Aorta (tissue), 5 donors: ENCODE measurements at regions not wholly inside any gene's neighbourhood (a gene's known extent, or its start where the extent isn't known, plus 50 kb on each side); places are given as distances from the start of the nearest gene placed in this dataset.
"Not testable (repeated sequence)": the region's sequence is repeated elsewhere in the genome, so short reads cannot be mapped to it uniquely, and the experiment has no call there.

ENCODE experiments used
- ATAC-seq: fragments of 200-7000 bp; cut with Tn5 transposase; one replicate; pipeline ENCODE4 v1.9.1; 2022; ENCODE audit warnings: moderate library complexity; ENCODE audit not compliant: low FRiP score
- DNase-seq, 2 donors: peaks; one replicate each; pipeline ENCODE4 v3.0.0-alpha.2; 2020
- H3K27ac ChIP-seq, 2 donors: one replicate each; pipeline ENCODE4 v1.5.1; 2013; ENCODE audit warnings: low read length in 2 of 2, mild to moderate bottlenecking in 2 of 2, moderate library complexity in 2 of 2, control low read depth in 1 of 2, inconsistent platforms in 1 of 2, low read depth in 1 of 2
- H3K27me3 ChIP-seq, 2 donors: one replicate each; pipeline ENCODE4 v1.6.1; 2013; ENCODE audit warnings: control low read depth in 1 of 2, low read length in 1 of 2, mild to moderate bottlenecking in 1 of 2, moderate library complexity in 1 of 2; ENCODE audit not compliant: insufficient read depth in 2 of 2, control insufficient read depth in 1 of 2
- H3K36me3 ChIP-seq, 2 donors: one replicate each; pipeline ENCODE4 v1.6.1; 2013; ENCODE audit warnings: control low read depth in 1 of 2, low read length in 1 of 2, mild to moderate bottlenecking in 1 of 2; ENCODE audit not compliant: insufficient read depth in 2 of 2, control insufficient read depth in 1 of 2
- H3K4me1 ChIP-seq, 2 donors: one replicate each; pipeline ENCODE4 v1.6.1; 2013; ENCODE audit warnings: low read length in 2 of 2, control low read depth in 1 of 2, mild to moderate bottlenecking in 1 of 2, moderate library complexity in 1 of 2; ENCODE audit not compliant: insufficient read depth in 2 of 2, control insufficient read depth in 1 of 2
- H3K4me3 ChIP-seq, 2 donors: one replicate each; pipeline ENCODE4 v1.5.1; 2013; ENCODE audit warnings: low read length in 2 of 2, control low read depth in 1 of 2, mild to moderate bottlenecking in 1 of 2
- H3K9me3 ChIP-seq: one replicate; pipeline ENCODE4 v1.6.1; 2013; ENCODE audit warnings: mild to moderate bottlenecking, low read length; ENCODE audit not compliant: control insufficient read depth
- WGBS, 2 donors: extraction: QIAGEN DNeasy Blood & Tissue Kit; methylation state at CpG; one replicate each; pipeline ENCODE4 v1.1.7; 2013; 5-methylcytosine and 5-hydroxymethylcytosine counted together
- intact Hi-C, 2 donors: fragments of 100-400 bp; cut with DNase I; formaldehyde crosslinking; loops; one replicate each; pipeline versions ENCODE4 v1.14.2 to v1.15.0; 2022
- donor health status: healthy with polysubstance abuse.
- donor health status: Bipolar disorder and iron deficiency.
- donor health status: DM: no; HTN: no; CAD: no.
- donor health status: DM: no; HTN: no; CAD: no.
- donor health status: DM: yes; HTN: yes; CAD: no.

DNA sequence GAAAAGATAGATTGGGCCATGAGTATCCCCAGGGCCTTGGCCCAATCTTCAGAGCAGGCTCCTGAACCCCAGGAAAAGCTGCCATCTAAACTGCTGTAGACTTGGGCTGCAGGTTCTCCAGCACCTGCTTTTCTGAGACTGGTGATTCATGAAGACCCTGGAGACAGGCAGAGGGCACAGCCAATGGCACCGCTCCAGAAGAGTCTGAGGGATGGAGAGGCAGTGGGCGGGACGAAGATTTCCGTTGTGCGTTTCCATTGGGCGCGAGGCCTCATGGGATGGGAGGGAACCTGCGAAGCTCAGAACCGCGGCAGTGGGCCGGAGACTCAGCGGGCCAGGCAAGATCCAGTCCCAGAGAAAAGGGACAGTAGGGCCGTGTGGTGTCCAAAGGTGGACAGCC is 375.1 kb downstream of the IPO8 start:
- peaks cover 5% of the 10 kb centered on the region for H3K9me3 ChIP-seq
- no peak overlapping the region for H3K4me3 ChIP-seq
- WGBS, 2 donors, result 93 to 95% methylated on average over 13 of the region's 13 CpGs
- H3K27me3 ChIP-seq, result no peaks in the 10 kb centered on the region
- intact Hi-C loops, result no loop called here
- no peak for DNase-seq
- H3K27ac ChIP-seq, result no peak overlapping the region
- no peaks in the 10 kb centered on the region for H3K36me3 ChIP-seq
- no peak for ATAC-seq
- no peaks in the 10 kb centered on the region for H3K4me1 ChIP-seq

GRCh38 chr12:30314506-30315100 is 381.1 kb downstream of the IPO8 start:
- Histone ChIP-seq H3K27me3 (no peaks in the 10 kb centered on the region), H3K27ac (no peak overlapping the region), H3K4me1 (no peaks in the 10 kb centered on the region), H3K36me3 (no peaks in the 10 kb centered on the region), H3K9me3 (peaks cover 4% of the 10 kb centered on the region), H3K4me3 (no peak overlapping the region)
- intact Hi-C loops, result no loop called here
- WGBS, 2 donors, result 57 to 63% methylated on average over 5 of the region's 5 CpGs
- DNase-seq, result no peak
- no peak for ATAC-seq

- H3K36me3 ChIP-seq, result no peaks in the 10 kb centered on the region
- no peaks in the 10 kb centered on the region for H3K4me1 ChIP-seq
- peaks cover 5% of the 10 kb centered on the region for H3K9me3 ChIP-seq
- intact Hi-C loops, result no loop called here
- H3K27me3 ChIP-seq, result no peaks in the 10 kb centered on the region
- 63 to 70% methylated on average over 4 of the region's 4 CpGs for WGBS, 2 donors
- no peak overlapping the region for H3K4me3 ChIP-seq
- DNase-seq, result no peak
- no peak overlapping the region for H3K27ac ChIP-seq
- ATAC-seq, result no peak
Measured at GRCh38 chr12:30308010-30308717, 387.5 kb downstream of the IPO8 start.

- ATAC-seq (no peak), DNase-seq (no peak)
- no peak overlapping the region for H3K27ac ChIP-seq
- intact Hi-C loops, result no loop called here
- H3K27me3 ChIP-seq, result no peaks in the 10 kb centered on the region
- H3K9me3 ChIP-seq, result peaks cover 3% of the 10 kb centered on the region
- H3K36me3 ChIP-seq, result no peaks in the 10 kb centered on the region
- H3K4me3 ChIP-seq, result no peak overlapping the region
- H3K4me1 ChIP-seq, result no peaks in the 10 kb centered on the region
Measured at GRCh38 chr12:30304528-30304927, 391.1 kb downstream of the IPO8 start.

DNA sequence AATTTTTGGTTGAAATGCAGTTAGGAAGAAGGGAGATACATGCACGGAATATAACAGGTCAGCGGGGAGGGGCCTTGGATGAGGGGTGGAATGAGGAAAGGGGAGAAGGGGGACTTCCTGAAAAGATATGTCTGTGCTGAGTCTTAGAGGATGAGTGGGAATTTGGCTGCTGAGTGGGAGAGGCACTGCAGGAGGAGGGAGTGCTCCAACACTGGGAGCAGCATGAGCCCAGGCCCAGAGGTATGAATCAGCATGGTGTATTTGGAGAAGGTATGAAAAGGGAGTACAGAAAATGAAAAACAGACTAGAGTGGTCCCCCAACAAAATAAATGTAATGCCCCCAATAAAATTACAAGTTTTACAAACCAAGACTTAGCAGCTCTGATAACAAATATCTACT is 394.4 kb downstream of the IPO8 start:
- Histone ChIP-seq H3K4me3 (no peak overlapping the region), H3K4me1 (no peaks in the 10 kb centered on the region), H3K27me3 (no peaks in the 10 kb centered on the region), H3K27ac (no peak overlapping the region), H3K9me3 (peaks cover 3% of the 10 kb centered on the region), H3K36me3 (no peaks in the 10 kb centered on the region)
- ATAC-seq (no peak), DNase-seq (no peak)
- 77 to 94% methylated on average over 2 of the region's 2 CpGs for WGBS, 2 donors
- intact Hi-C loops, result no loop called here

GRCh38 chr12:30296486-30296885 is 399.2 kb downstream of the IPO8 start:
- intact Hi-C loops, result no loop called here
- DNase-seq (no peak), ATAC-seq (no peak)
- Histone ChIP-seq H3K9me3 (no peaks in the 10 kb centered on the region), H3K27ac (no peak overlapping the region), H3K27me3 (no peaks in the 10 kb centered on the region), H3K36me3 (no peaks in the 10 kb centered on the region), H3K4me1 (no peaks in the 10 kb centered on the region), H3K4me3 (no peak overlapping the region)
- 25 to 36% methylated on average over 8 of the region's 8 CpGs for WGBS, 2 donors

GRCh38 chr12:30286345-30286926 is 409.2 kb downstream of the IPO8 start:
- Histone ChIP-seq H3K4me3 (no peak overlapping the region), H3K9me3 (no peaks in the 10 kb centered on the region), H3K27ac (no peak overlapping the region), H3K36me3 (no peaks in the 10 kb centered on the region), H3K27me3 (no peaks in the 10 kb centered on the region), H3K4me1 (no peaks in the 10 kb centered on the region)
- WGBS, 2 donors, result 24 to 58% methylated on average over 1 of the region's 1 CpG
- no peak for ATAC-seq
- no peak for DNase-seq
- intact Hi-C loops, result loop anchor here (5.0 to 10.0 kb wide), 3 partner anchors 732 to 769 kb away; no protein-coding TSS in a partner anchor

DNA sequence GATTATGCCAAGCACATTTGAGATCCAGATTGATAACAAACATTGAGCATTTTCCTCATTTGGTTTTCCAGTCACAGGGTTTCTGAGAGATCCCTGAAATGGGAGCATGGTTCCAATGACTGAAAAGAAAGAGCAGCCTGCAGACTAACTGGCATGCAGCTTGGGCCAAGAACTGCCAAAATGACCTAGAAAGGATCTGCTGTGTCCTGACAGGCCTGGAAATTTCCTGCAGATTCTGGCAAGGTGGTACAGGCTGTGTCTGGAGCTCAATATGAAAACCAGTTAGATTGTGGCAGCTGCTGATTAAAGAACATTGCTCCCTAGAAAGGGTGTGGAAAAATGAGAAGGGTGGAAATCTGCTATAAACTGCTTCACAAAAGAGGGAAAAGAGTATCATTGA is 417.3 kb downstream of the IPO8 start:
- Histone ChIP-seq H3K36me3 (no peaks in the 10 kb centered on the region), H3K9me3 (no peaks in the 10 kb centered on the region), H3K27ac (no peak overlapping the region), H3K27me3 (no peaks in the 10 kb centered on the region), H3K4me1 (no peaks in the 10 kb centered on the region), H3K4me3 (no peak overlapping the region)
- ATAC-seq (no peak), DNase-seq (no peak)
- intact Hi-C loops, result no loop called here

GRCh38 chr12:30272515-30272914 is 423.2 kb downstream of the IPO8 start:
- intact Hi-C loops, DNase-seq, H3K36me3 ChIP-seq, H3K4me3 ChIP-seq, H3K27me3 ChIP-seq, H3K4me1 ChIP-seq, H3K9me3 ChIP-seq, H3K27ac ChIP-seq, ATAC-seq: not testable (repeated sequence)
- WGBS, 2 donors, result 46 to 54% methylated on average over 1 of the region's 1 CpG
